HG02678 (cell line): ENCODE measurements at regions not wholly inside any gene's neighbourhood (a gene's known extent, or its start where the extent isn't known, plus 50 kb on each side); places are given as distances from the start of the nearest gene placed in this dataset.

Experiments used
- ATAC-seq: cut with Tn5 transposase; IDR thresholded peaks from one replicate; pipeline ENCODE4 v1.9.1; 2021; ENCODE audit warnings: mild to moderate bottlenecking, moderate library complexity; ENCODE audit not compliant: unreplicated experiment

- no peak for ATAC-seq
Measured at GRCh38 chr14:76927971-76928700, 100.4 kb downstream of the IRF2BPL start.

- no peak for ATAC-seq
Measured at GRCh38 chr14:76926521-76927251, 100.5 kb downstream of the LRRC74A start.

- no peak for ATAC-seq
Measured at GRCh38 chr14:76925097-76925441, 98.9 kb downstream of the LRRC74A start.

GRCh38 chr14:76924371-76925096, 98.3 kb downstream of the LRRC74A start:
- ATAC-seq: no peak

- ATAC-seq: no peak
Measured at GRCh38 chr14:76923431-76924370, 97.5 kb downstream of the LRRC74A start.

GRCh38 chr14:76922584-76922983, 96.4 kb downstream of the LRRC74A start:
- no peak for ATAC-seq

GRCh38 chr14:76922092-76922491, 95.9 kb downstream of the LRRC74A start:
- ATAC-seq: no peak

- ATAC-seq: no peak
Measured at GRCh38 chr14:76921088-76921399, 94.8 kb downstream of the LRRC74A start.

- ATAC-seq: no peak
Measured at GRCh38 chr14:76920331-76921087, 94.3 kb downstream of the LRRC74A start.

- no peak for ATAC-seq
Measured at GRCh38 chr14:76919431-76920330, 93.5 kb downstream of the LRRC74A start.
